ENCODE measurements at regions not wholly inside any gene's neighbourhood (a gene's known extent, or its start where the extent isn't known, plus 50 kb on each side); places are given as distances from the start of the nearest gene placed in this dataset.

DNA sequence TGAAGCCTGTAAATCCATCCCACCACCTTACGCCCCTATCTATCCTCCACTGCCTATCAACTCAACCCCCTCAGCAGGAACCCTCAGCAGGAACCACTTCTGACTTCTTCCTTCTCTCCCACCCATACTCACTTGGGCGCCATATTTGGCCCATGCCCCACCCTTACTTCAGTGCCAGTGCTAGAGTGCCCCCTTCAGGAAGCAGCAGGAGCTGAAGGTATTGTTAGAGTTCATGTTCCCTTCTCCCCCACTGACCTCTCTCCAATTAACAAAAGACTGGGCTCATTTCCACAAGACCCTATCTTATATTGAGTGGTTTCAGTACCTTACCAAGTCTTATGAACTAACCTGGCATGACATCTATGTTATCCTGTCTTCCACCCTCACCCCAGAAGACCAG lies 363.1 kb upstream of the SLIT2 start:
- H3K9me3 Mint-ChIP-seq = peaks cover 15% of the 10 kb centered on the region
- DNase-seq = no peak
- H3K36me3 Mint-ChIP-seq (ENCODE audit: low read depth) = no peaks in the 10 kb centered on the region
- no peaks in the 10 kb centered on the region for H3K4me1 Mint-ChIP-seq (ENCODE audit: low read depth)
- H3K27ac Mint-ChIP-seq = no peak overlapping the region
- no peaks in the 10 kb centered on the region for H3K27me3 Mint-ChIP-seq
- no peak overlapping the region for H3K4me3 Mint-ChIP-seq

GRCh38 chr4:19883841-19884240 lies 367.9 kb upstream of the SLIT2 start:
- Mint-ChIP-seq H3K4me3 (no peak overlapping the region), H3K4me1 (ENCODE audit: low read depth) (no peaks in the 10 kb centered on the region), H3K9me3 (peaks cover 20% of the 10 kb centered on the region), H3K27me3 (no peaks in the 10 kb centered on the region), H3K36me3 (ENCODE audit: low read depth) (no peaks in the 10 kb centered on the region), H3K27ac (no peak overlapping the region)
- no peak for DNase-seq

GRCh38 chr4:19880206-19880605 lies 371.5 kb upstream of the SLIT2 start:
- Mint-ChIP-seq H3K9me3 (peaks cover 14% of the 10 kb centered on the region), H3K27me3 (no peaks in the 10 kb centered on the region), H3K36me3 (ENCODE audit: low read depth) (no peaks in the 10 kb centered on the region), H3K4me3 (no peak overlapping the region), H3K27ac (no peak overlapping the region), H3K4me1 (ENCODE audit: low read depth) (no peaks in the 10 kb centered on the region)
- DNase-seq = no peak

GRCh38 chr4:19879330-19879729 lies 372.4 kb upstream of the SLIT2 start:
- Mint-ChIP-seq H3K27ac (no peak overlapping the region), H3K4me1 (ENCODE audit: low read depth) (no peaks in the 10 kb centered on the region), H3K9me3 (peaks cover 14% of the 10 kb centered on the region), H3K36me3 (ENCODE audit: low read depth) (no peaks in the 10 kb centered on the region), H3K27me3 (no peaks in the 10 kb centered on the region), H3K4me3 (no peak overlapping the region)
- no peak for DNase-seq

DNA sequence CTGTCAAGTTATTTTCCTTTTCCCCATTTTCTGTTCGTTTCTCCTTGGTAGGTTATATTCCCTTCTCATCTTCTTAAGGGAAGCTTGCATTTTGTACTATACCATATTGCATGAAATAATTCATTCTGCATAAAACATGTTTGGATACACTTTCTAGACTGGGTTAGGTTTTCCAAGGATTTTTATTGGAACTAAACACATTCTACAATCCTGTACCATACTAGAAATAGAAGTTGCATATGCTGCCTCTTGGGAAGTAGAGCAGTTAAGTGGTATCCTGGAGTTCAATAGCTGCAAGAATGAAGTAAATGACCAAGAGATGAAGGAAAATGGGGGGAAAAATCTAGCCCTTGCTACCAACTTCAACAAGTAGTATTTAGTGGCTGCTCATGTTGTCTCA lies 393.7 kb upstream of the SLIT2 start:
- Mint-ChIP-seq H3K9me3 (peaks cover 29% of the 10 kb centered on the region), H3K36me3 (ENCODE audit: low read depth) (no peaks in the 10 kb centered on the region), H3K4me3 (no peak overlapping the region), H3K27ac (no peak overlapping the region), H3K4me1 (ENCODE audit: low read depth) (no peaks in the 10 kb centered on the region), H3K27me3 (no peaks in the 10 kb centered on the region)
- no peak for DNase-seq

DNA sequence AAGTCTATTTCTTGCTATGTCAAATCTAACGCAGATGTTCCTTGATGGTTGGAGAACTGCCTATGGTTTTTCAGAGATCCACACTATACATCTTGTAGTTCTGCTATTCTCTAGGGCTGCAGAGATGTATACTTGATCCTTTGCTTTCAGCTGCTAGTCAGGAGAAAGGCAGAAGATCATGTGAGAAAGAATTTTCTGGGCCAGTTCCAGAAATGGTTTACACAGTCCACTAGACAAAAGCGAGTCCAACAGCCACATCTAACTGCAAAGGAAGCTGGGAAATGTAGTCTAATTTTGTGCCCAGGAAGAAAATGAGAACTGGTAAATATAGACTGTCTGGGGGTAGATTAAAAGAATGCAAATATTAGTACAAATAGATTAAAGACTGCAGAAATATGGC lies 394.3 kb upstream of the SLIT2 start:
- H3K4me3 Mint-ChIP-seq = no peak overlapping the region
- H3K9me3 Mint-ChIP-seq = peaks cover 28% of the 10 kb centered on the region
- no peaks in the 10 kb centered on the region for H3K36me3 Mint-ChIP-seq (ENCODE audit: low read depth)
- H3K27ac Mint-ChIP-seq = no peak overlapping the region
- H3K27me3 Mint-ChIP-seq = no peaks in the 10 kb centered on the region
- DNase-seq = no peak
- H3K4me1 Mint-ChIP-seq (ENCODE audit: low read depth) = no peaks in the 10 kb centered on the region

- Mint-ChIP-seq H3K27me3 (no peaks in the 10 kb centered on the region), H3K4me3 (no peak overlapping the region), H3K27ac (no peak overlapping the region), H3K9me3 (peaks cover 20% of the 10 kb centered on the region), H3K36me3 (ENCODE audit: low read depth) (no peaks in the 10 kb centered on the region), H3K4me1 (ENCODE audit: low read depth) (no peaks in the 10 kb centered on the region)
- no peak for DNase-seq
These were observed 400.8 kb upstream of the SLIT2 start for GRCh38 chr4:19850909-19851308.

GRCh38 chr4:19844446-19844845 lies 407.3 kb upstream of the SLIT2 start:
- Mint-ChIP-seq H3K4me3 (no peak overlapping the region), H3K27ac (no peak overlapping the region), H3K4me1 (ENCODE audit: low read depth) (no peaks in the 10 kb centered on the region), H3K9me3 (peaks cover 20% of the 10 kb centered on the region), H3K27me3 (no peaks in the 10 kb centered on the region), H3K36me3 (ENCODE audit: low read depth) (no peaks in the 10 kb centered on the region)
- no peak for DNase-seq

- Mint-ChIP-seq H3K27ac (no peak overlapping the region), H3K27me3 (no peaks in the 10 kb centered on the region), H3K9me3 (peaks cover 19% of the 10 kb centered on the region), H3K36me3 (ENCODE audit: low read depth) (no peaks in the 10 kb centered on the region), H3K4me3 (no peak overlapping the region), H3K4me1 (ENCODE audit: low read depth) (no peaks in the 10 kb centered on the region)
- DNase-seq = no peak
These were observed 409.2 kb upstream of the SLIT2 start for GRCh38 chr4:19842471-19842870.

GRCh38 chr4:19838858-19839257 lies 412.8 kb upstream of the SLIT2 start:
- Mint-ChIP-seq H3K36me3 (ENCODE audit: low read depth) (no peaks in the 10 kb centered on the region), H3K27ac (no peak overlapping the region)

GRCh38 chr4:19835429-19835828 lies 416.3 kb upstream of the SLIT2 start:
- no peak for DNase-seq
- no peak overlapping the region for H3K27ac Mint-ChIP-seq
- no peak overlapping the region for H3K4me3 Mint-ChIP-seq
- H3K4me1 Mint-ChIP-seq (ENCODE audit: low read depth) = no peaks in the 10 kb centered on the region
- peaks cover 12% of the 10 kb centered on the region for H3K9me3 Mint-ChIP-seq
- H3K27me3 Mint-ChIP-seq = no peaks in the 10 kb centered on the region
- H3K36me3 Mint-ChIP-seq (ENCODE audit: low read depth) = no peaks in the 10 kb centered on the region

More at GRCh38 chr4:19838858-19839257, 412.8 kb upstream of the SLIT2 start:
- H3K4me1 Mint-ChIP-seq (ENCODE audit: low read depth) = no peaks in the 10 kb centered on the region
- H3K27me3 Mint-ChIP-seq = no peaks in the 10 kb centered on the region
- H3K9me3 Mint-ChIP-seq = peaks cover 21% of the 10 kb centered on the region
- H3K4me3 Mint-ChIP-seq = no peak overlapping the region
- no peak for DNase-seq

- DNase-seq = no peak
- Mint-ChIP-seq H3K27me3 (no peaks in the 10 kb centered on the region), H3K36me3 (ENCODE audit: low read depth) (no peaks in the 10 kb centered on the region), H3K9me3 (peaks cover 11% of the 10 kb centered on the region), H3K4me1 (ENCODE audit: low read depth) (no peaks in the 10 kb centered on the region), H3K27ac (no peak overlapping the region), H3K4me3 (no peak overlapping the region)
These were observed 419.3 kb upstream of the SLIT2 start for GRCh38 chr4:19832411-19832810.

- Mint-ChIP-seq H3K9me3 (peaks cover 8% of the 10 kb centered on the region), H3K27ac (no peak overlapping the region), H3K4me1 (ENCODE audit: low read depth) (no peaks in the 10 kb centered on the region), H3K27me3 (no peaks in the 10 kb centered on the region), H3K4me3 (no peak overlapping the region), H3K36me3 (ENCODE audit: low read depth) (no peaks in the 10 kb centered on the region)
- no peak for DNase-seq
These were observed 419.9 kb upstream of the SLIT2 start for GRCh38 chr4:19831644-19832285.

GRCh38 chr4:19829101-19829500 lies 422.6 kb upstream of the SLIT2 start:
- H3K27me3 Mint-ChIP-seq = no peaks in the 10 kb centered on the region
- H3K36me3 Mint-ChIP-seq (ENCODE audit: low read depth) = no peaks in the 10 kb centered on the region
- H3K9me3 Mint-ChIP-seq = peaks cover 10% of the 10 kb centered on the region
- DNase-seq = no peak
- H3K4me3 Mint-ChIP-seq = no peak overlapping the region
- no peak overlapping the region for H3K27ac Mint-ChIP-seq
- H3K4me1 Mint-ChIP-seq (ENCODE audit: low read depth) = no peaks in the 10 kb centered on the region

DNA sequence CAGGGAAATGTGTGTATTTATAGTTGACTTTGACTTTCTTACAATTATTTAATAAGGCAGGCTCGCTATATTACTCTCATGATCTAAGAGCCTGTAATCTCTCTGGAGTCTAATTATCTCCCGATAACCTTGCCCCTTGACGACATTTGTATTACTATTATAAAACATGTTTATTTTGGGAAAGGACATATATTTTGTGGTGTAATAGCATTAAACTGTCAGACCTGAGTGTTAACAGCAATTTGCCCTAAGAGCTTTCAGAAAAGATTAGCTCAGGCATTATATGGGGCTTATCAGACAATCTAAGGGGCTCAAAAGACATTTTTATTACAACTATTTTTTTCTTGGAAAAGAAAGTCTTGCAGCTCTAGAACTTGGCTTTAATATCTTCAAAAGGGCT lies 427.9 kb upstream of the SLIT2 start:
- DNase-seq = no peak
- no peak overlapping the region for H3K4me3 Mint-ChIP-seq
- H3K4me1 Mint-ChIP-seq (ENCODE audit: low read depth) = no peaks in the 10 kb centered on the region
- no peaks in the 10 kb centered on the region for H3K27me3 Mint-ChIP-seq
- H3K36me3 Mint-ChIP-seq (ENCODE audit: low read depth) = no peaks in the 10 kb centered on the region
- H3K9me3 Mint-ChIP-seq = peaks cover 12% of the 10 kb centered on the region
- no peak overlapping the region for H3K27ac Mint-ChIP-seq

DNA sequence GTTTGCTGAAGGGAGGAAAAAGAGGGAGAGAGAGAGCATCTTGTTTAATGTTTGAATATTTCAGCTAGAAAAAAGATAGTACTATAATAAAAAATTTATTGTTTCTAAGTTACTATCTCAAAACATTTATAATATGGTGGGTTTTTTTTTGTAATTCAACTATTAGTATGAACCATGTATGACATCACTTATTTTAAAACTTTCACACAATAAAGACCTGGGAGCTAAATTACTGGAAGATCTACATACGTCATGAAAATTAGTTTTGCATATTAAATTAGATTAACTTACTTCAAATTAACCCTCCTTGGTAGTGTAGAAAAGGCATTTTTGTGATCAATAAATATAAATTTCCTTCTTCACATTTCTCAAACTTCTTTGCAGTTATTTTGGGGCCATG lies 432.0 kb upstream of the SLIT2 start:
- Mint-ChIP-seq H3K9me3 (peaks cover 9% of the 10 kb centered on the region), H3K36me3 (ENCODE audit: low read depth) (no peaks in the 10 kb centered on the region), H3K27ac (no peak overlapping the region), H3K4me3 (no peak overlapping the region), H3K27me3 (no peaks in the 10 kb centered on the region), H3K4me1 (ENCODE audit: low read depth) (no peaks in the 10 kb centered on the region)
- DNase-seq = no peak
